GM19035 (cell line): ENCODE measurements at regions not wholly inside any gene's neighbourhood (a gene's known extent, or its start where the extent isn't known, plus 50 kb on each side); places are given as distances from the start of the nearest gene placed in this dataset.

Experiments
- ATAC-seq: cut with Tn5 transposase; IDR thresholded peaks from one replicate; pipeline ENCODE4 v1.9.1; 2021; ENCODE audit not compliant: unreplicated experiment

GRCh38 chr6:167643223-167643622, 183.5 kb upstream of the AFDN start:
- ATAC-seq, result no peak

GRCh38 chr6:167643716-167644115, 183.0 kb upstream of the AFDN start:
- no peak for ATAC-seq

GRCh38 chr6:167644412-167645132, 182.1 kb upstream of the AFDN start:
- ATAC-seq, result no peak

GRCh38 chr6:167645368-167645767, 181.3 kb upstream of the AFDN start:
- ATAC-seq, result no peak

DNA sequence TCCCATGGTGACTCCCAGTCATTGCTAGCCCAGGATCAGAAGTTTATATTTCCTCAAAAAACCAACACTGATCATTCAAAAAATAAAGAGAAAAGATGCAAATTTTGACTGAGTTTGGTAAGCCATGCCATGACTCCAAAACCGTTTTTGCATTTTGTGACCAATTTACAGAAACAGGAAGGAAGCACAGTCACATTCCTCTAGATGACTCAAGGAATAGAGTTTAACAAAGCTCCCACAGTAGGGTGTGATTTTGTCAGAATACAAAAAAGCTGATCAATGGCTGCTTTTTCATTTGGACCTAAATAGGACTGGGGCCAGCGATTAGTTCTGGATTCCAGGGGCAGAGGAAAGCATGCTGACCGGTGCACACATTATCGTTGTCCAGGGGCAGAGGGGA, 179.4 kb upstream of the AFDN start:
- ATAC-seq, result no peak

DNA sequence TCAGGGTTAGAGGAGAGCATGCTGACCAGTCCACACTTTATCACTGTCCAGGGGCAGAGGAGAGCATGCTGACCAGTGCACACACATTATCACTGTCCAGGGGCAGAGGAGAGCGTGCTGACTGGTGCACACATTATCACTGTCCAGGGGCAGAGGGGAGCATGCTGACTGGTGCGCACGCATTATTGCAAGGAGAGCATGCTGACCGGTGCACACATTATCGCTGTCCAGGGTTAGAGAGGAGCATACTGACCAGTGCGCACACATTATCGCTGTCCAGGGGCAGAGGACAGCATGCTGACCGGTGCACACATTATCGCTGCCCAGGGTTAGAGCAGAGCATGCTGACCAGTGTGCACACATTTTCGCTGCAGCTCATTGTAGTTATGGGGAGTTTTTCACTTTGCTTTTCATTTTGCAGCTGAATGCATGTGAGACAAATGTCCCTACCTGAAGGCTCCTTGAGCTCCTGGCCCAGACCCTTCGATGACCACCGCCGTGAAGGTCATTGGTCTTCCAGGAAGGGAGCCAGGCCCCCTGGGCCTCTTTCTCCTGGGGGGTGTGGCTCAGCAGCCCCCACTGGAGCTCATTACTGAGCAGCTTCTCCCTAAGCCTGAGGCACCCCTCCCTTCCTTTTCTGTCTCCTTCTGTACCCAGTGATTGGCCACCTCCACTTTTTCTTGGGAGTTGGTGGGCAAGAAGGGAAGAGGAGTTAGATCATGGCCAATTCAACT, 178.8 kb upstream of the AFDN start:
- ATAC-seq, result no peak

- no peak for ATAC-seq
These were observed 178.0 kb upstream of the AFDN start for GRCh38 chr6:167648501-167649278.

DNA sequence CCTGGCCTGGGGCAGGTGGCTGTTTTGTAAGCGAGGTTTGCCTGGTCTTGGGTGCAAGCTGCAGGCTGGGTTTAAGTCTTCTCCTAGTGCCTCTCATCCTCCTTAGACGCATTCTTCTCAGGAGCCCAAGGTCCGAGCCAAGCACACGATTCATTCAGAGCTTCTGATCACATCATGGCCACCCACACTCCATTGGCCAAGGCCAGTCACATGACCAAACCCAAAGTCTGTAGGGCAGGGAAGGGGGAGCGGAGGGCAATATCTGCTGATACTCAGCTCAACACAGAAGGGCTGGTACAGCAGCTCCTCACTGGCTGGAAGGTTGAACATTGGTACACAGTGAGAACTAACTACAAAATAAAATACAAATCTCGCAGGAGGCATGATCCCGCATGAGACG, 177.2 kb upstream of the AFDN start:
- no peak for ATAC-seq

DNA sequence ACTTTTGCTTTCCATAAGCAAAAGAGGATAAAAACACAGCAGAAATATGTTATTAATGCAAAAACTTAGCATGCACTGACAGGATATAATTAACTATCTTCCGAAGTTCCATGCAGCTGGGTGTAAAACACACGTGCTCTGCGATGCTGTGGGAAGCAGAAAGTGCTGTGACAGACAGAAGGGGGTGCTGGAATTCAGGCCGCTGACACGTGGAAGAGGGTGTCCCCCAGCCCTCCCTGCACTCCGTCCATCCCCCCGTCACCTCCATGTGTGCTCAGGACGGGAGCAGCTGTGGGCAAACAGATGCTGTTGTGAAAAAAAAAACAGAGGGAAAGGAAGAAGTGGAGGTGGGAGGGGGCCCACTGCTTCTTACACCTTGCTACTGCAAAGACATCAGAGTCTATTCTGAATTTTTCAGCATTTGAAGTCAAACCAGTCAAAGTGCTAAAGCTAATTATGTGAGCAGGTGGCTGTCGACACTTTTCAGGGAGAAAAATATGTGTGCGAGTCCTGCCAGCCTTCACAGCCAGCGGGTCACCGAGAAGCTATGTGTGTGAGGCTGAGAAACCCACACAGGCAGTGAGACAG, 175.9 kb upstream of the AFDN start:
- ATAC-seq, result no peak

- no peak for ATAC-seq
These were observed 175.2 kb upstream of the AFDN start for GRCh38 chr6:167651318-167652041.

GRCh38 chr6:167652042-167652700, 174.5 kb upstream of the AFDN start:
- ATAC-seq, result no peak

GRCh38 chr6:167652701-167653095, 174.0 kb upstream of the AFDN start:
- ATAC-seq, result no peak

DNA sequence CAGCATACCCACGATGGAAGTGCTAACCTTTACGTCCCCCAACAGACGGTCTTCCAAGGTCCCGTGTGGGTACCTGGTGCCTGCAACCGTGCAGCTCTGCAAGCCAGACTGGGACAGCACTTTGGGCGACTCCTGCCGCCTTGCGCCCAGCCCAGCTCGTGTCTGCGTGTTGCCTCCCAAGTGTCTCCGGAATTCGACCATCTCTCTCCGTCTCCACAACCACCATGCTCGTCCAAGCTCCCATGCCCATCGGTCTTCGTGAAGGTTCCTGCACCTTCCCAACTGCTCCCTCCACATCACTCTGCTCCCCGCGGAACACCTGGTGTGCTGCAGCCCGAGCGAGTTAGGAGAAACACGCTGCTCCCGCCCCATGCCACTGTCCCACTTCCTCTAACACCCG, 173.2 kb upstream of the AFDN start:
- no peak for ATAC-seq

DNA sequence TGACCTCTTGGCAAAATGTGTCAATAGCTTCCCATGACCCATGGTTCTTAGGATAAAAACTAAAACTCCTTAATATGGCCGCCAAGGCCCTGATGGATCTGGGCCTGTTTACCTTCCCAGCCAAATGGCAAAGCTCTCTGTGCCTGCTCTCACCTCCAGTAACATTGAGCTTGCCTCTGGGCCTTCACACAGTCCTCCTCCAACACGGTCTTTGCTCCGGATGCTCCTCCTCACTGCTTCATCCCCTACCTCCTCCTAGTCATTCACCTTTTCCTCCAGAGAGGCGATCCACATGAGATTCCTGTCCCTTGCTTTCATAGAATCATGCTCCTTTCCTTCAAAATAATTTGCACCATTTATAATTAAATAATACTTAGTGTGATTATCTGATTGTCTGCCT, 172.3 kb upstream of the AFDN start:
- ATAC-seq, result no peak

GRCh38 chr6:167655174-167655821, 171.4 kb upstream of the AFDN start:
- no peak for ATAC-seq

DNA sequence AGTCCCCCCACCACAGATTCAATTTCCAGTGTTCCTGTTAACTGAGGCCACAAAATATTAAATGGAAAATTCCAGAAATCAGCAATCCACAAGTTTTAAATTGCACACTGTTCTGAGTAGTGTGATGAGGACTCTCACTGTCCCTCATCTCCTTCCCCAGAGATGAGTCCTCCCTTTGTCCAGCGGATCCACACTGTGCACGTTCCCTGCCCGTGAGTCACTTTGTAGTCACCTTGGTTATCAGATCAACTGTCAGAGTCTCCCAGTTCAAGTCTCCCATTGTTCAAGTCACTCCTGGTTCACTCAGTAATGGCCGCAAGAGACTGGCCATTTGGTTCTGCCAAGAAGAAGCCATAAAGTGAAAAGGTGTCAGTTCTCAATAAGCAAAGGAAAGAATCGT, 168.6 kb upstream of the AFDN start:
- ATAC-seq, result no peak

DNA sequence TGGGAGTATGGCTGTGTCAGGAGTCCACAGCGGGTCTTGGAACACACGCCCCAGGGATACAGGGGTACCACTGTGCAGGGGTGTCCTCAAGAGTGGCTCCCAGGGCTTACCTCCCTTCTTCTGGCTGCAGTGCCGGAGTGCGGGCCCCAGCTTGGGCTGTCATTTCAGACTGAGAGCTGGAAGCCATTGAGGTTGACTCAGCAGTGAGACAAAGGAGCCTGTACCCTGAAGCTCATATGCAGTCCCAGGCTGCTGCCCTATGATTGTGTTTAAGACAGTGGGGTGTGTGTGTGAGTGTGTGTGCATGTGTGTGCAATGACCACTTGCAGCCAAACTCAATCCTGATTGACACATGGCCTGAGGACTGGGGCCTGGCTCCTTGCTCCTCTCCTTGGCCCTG, 167.7 kb upstream of the AFDN start:
- ATAC-seq, result no peak

DNA sequence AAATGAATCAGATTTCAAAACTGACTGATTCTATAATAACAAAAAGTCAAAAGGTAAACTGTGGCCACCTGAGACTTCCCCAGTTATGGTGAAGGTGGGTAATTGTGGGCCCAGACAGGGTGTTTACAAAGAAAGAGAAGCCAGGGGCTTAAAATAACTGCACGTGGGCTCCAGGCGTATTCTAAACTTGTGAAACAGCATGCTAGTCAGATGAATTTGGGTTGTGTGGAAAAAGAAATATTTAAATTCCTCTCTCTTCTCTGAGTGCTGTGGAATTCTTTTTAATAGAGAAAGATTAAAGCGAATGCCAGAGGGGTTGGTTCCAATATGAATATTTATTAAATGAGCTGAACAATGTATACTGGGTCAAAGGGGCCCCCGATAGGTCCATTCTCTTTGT, 166.3 kb upstream of the AFDN start:
- no peak for ATAC-seq

DNA sequence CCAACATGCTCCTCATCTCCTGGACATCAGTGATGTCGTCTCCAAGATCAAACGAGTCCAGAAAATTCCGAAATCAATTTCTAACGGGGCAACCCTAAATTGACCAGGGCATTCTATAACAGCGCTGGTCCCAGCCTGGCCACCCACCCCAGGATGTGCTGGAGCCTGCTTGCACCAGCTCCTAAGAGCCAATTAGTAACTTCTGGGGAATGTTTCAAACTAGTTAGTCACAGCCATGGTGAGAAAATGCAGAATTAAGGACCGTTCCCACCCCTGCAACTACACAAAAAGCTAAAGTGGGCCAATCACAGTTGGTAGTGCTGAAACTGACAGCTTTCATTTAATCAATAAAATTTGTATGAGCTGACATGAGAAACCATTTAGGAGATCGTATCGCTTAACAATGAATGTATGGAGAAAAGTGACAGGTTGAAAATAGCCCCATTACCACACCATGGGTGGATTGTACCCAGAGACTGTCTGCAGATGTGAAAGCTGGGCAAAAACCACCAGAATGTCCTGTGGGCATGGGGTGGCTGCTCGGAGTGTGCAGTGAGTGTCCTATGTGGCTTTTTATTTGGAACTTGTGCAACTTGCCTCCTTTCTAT, 165.7 kb upstream of the AFDN start:
- no peak for ATAC-seq
